MM.1S (cell line): ENCODE measurements at regions not wholly inside any gene's neighbourhood (a gene's known extent, or its start where the extent isn't known, plus 50 kb on each side); places are given as distances from the start of the nearest gene placed in this dataset.
"Not testable (repeated sequence)": the region's sequence is repeated elsewhere in the genome, so short reads cannot be mapped to it uniquely, and the experiment has no call there.

Experiments used
- DNase-seq: peaks from one replicate; pipeline ENCODE4 v3.0.0-alpha.2; 2015
- H2AFZ ChIP-seq: fragments of 300-600 bp; sonication (generic); 2 replicates; pipeline ENCODE4 v1.6.0; 2016; ENCODE audit warnings: antibody characterized with exemption, low read length
- H3F3A ChIP-seq: fragments of 300-600 bp; sonication (generic); 2 replicates; pipeline ENCODE4 v1.6.1; 2016; ENCODE audit warnings: mild to moderate bottlenecking, antibody characterized with exemption, low read length, moderate library complexity, mixed read lengths; ENCODE audit not compliant: insufficient read depth
- H3K27ac ChIP-seq: fragments of 300-600 bp; sonication (generic); 2 replicates; pipeline ENCODE4 v1.5.1; 2016; ENCODE audit warnings: mild to moderate bottlenecking, low read length
- H3K27me3 ChIP-seq: fragments of 300-600 bp; sonication (generic); replicated peaks from 2 replicates; pipeline ENCODE4 v1.6.0; 2016; ENCODE audit warnings: low read length; ENCODE audit not compliant: insufficient read depth
- H3K36me3 ChIP-seq: fragments of 300-600 bp; sonication (generic); replicated peaks from 2 replicates; pipeline ENCODE4 v1.6.1; 2016; ENCODE audit warnings: mild to moderate bottlenecking, low read length, mixed read lengths; ENCODE audit not compliant: insufficient read depth
- H3K4me1 ChIP-seq: fragments of 300-600 bp; sonication (generic); 2 replicates; pipeline ENCODE4 v1.6.1; 2016; ENCODE audit warnings: low read length, mixed read lengths
- H3K4me2 ChIP-seq: fragments of 300-600 bp; sonication (generic); 2 replicates; pipeline ENCODE4 v1.6.0; 2016; ENCODE audit warnings: low read depth, low read length
- H3K4me3 ChIP-seq: fragments of 300-600 bp; sonication (generic); 2 replicates; pipeline ENCODE4 v1.5.1; 2016; ENCODE audit warnings: low read length, mixed read lengths
- H3K79me2 ChIP-seq: fragments of 300-600 bp; sonication (generic); 2 replicates; pipeline ENCODE4 v1.6.1; 2016; ENCODE audit warnings: mixed run types, low read length, mixed read lengths
- H3K9ac ChIP-seq: fragments of 300-600 bp; sonication (generic); 2 replicates; pipeline ENCODE4 v1.6.1; 2016; ENCODE audit warnings: low read length, mixed read lengths
- H3K9me2 ChIP-seq: fragments of 300-600 bp; sonication (generic); replicated peaks from 2 replicates; pipeline ENCODE4 v1.6.1; 2016; ENCODE audit warnings: mild to moderate bottlenecking, low read length, mixed read lengths; ENCODE audit not compliant: insufficient read depth
- H3K9me3 ChIP-seq: fragments of 300-600 bp; sonication (generic); replicated peaks from 2 replicates; pipeline ENCODE4 v1.6.1; 2016; ENCODE audit warnings: mild to moderate bottlenecking, low read length, mixed read lengths; ENCODE audit not compliant: insufficient read depth
- H4K20me1 ChIP-seq: fragments of 300-600 bp; sonication (generic); 2 replicates; pipeline ENCODE4 v1.6.1; 2016; ENCODE audit warnings: mild to moderate bottlenecking, low read length, moderate library complexity, mixed read lengths; ENCODE audit not compliant: insufficient read depth
- CTCF ChIP-seq: fragments of 300-600 bp; sonication (generic); IDR thresholded peaks from 2 replicates; pipeline ENCODE4 v1.5.1; 2016; ENCODE audit warnings: antibody characterized with exemption, low read length, mixed read lengths
- EZH2 ChIP-seq: fragments of 300-600 bp; sonication (generic); optimal IDR thresholded peaks from 2 replicates; pipeline ENCODE3; 2017; ENCODE audit warnings: low read depth, mild to moderate bottlenecking, antibody characterized with exemption, low read length, mixed read lengths
- EZH2phosphoT487 ChIP-seq: fragments of 300-600 bp; sonication (generic); IDR thresholded peaks from 2 replicates; pipeline ENCODE4 v1.6.1; 2018; ENCODE audit warnings: antibody characterized with exemption, low read length

GRCh38 chr10:53166325-53166724, 393.7 kb upstream of the MBL2 start:
- Histone ChIP-seq H3K9me2 (no peaks in the 10 kb centered on the region), H3K9ac (no peak overlapping the region), H3K4me3 (no peak overlapping the region), H3K4me1 (0 out of 2 replicates have a peak, but pooled peaks cover 5% of the 10 kb centered on the region), H3K27me3 (no peaks in the 10 kb centered on the region), H4K20me1 (no peaks in the 10 kb centered on the region), H2AFZ (no peak overlapping the region), H3K4me2 (no peak overlapping the region), H3K9me3 (no peaks in the 10 kb centered on the region), H3K36me3 (no peaks in the 10 kb centered on the region), H3K27ac (no peak overlapping the region), H3K79me2 (no peaks in the 10 kb centered on the region), H3F3A (no peaks in the 10 kb centered on the region)
- no peak for TF ChIP-seq EZH2phosphoT487
- TF ChIP-seq EZH2, result no peak
- no peak for TF ChIP-seq CTCF
- peak; percentile 46 for DNase-seq

DNA sequence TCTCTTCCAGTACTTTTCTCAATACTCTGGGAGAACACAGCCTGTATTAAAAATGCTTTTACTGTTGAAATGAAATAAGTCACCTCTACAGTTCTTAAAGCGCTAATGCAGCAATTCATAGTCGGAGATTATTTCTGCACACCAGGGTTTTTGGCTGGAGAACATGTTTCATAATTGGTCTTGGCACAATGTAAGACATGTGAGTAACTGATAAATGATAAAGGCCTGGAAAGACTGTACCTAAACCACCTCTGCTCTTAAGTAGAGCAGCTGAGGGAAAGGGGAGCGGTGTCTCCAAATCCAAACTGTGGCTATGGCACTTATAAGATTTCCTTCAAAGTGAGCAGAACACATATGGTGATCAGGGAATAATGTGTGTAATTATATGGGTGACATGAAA, 390.3 kb upstream of the MBL2 start:
- Histone ChIP-seq H3K9me3 (no peaks in the 10 kb centered on the region), H3K4me3 (no peak overlapping the region), H3K9me2 (no peaks in the 10 kb centered on the region), H3K36me3 (no peaks in the 10 kb centered on the region), H3K9ac (no peak overlapping the region), H3F3A (no peaks in the 10 kb centered on the region), H2AFZ (no peak overlapping the region), H3K79me2 (no peaks in the 10 kb centered on the region), H3K27me3 (no peaks in the 10 kb centered on the region), H3K4me1 (0 out of 2 replicates have a peak, but pooled peaks cover 5% of the 10 kb centered on the region), H3K4me2 (no peak overlapping the region), H4K20me1 (no peaks in the 10 kb centered on the region), H3K27ac (no peak overlapping the region)
- DNase-seq, result no peak
- no peak for TF ChIP-seq EZH2
- no peak for TF ChIP-seq EZH2phosphoT487

- H3K27me3 ChIP-seq, result no peaks in the 10 kb centered on the region
- H3K79me2 ChIP-seq, result no peaks in the 10 kb centered on the region
- no peaks in the 10 kb centered on the region for H3K36me3 ChIP-seq
- no peaks in the 10 kb centered on the region for H3F3A ChIP-seq
- H3K9me2 ChIP-seq, result no peaks in the 10 kb centered on the region
- peak; percentile 33 for DNase-seq
- no peak overlapping the region for H3K4me3 ChIP-seq
- no peak for TF ChIP-seq EZH2phosphoT487
- no peak for TF ChIP-seq EZH2
- no peak for TF ChIP-seq CTCF
- no peaks in the 10 kb centered on the region for H3K9me3 ChIP-seq
- H3K27ac ChIP-seq, result no peak overlapping the region
- no peak overlapping the region for H2AFZ ChIP-seq
- no peaks in the 10 kb centered on the region for H4K20me1 ChIP-seq
- H3K4me1 ChIP-seq, result 0 out of 2 replicates have a peak, but pooled peaks cover 4% of the 10 kb centered on the region
- no peak overlapping the region for H3K4me2 ChIP-seq
- H3K9ac ChIP-seq, result no peak overlapping the region
These were observed 388.6 kb upstream of the MBL2 start for GRCh38 chr10:53161231-53161630.

GRCh38 chr10:53155674-53156073, 383.1 kb upstream of the MBL2 start:
- not testable (repeated sequence) for H3K9me3 ChIP-seq, H3K36me3 ChIP-seq, H3K9ac ChIP-seq, H3F3A ChIP-seq, H3K4me2 ChIP-seq, H4K20me1 ChIP-seq, H2AFZ ChIP-seq, H3K9me2 ChIP-seq, H3K4me3 ChIP-seq, H3K4me1 ChIP-seq, DNase-seq, H3K27ac ChIP-seq, H3K79me2 ChIP-seq, H3K27me3 ChIP-seq
